ENCODE measurements at regions not wholly inside any gene's neighbourhood (a gene's known extent, or its start where the extent isn't known, plus 50 kb on each side); places are given as distances from the start of the nearest gene placed in this dataset.

- H3K27ac ChIP-seq (ENCODE audit: low read depth, low read length), result no peak overlapping the region
- TF ChIP-seq EZH2phosphoT487 (conservative IDR thresholded peaks at IDR 0.05; ENCODE audit: low read length), result no peak
- TF ChIP-seq, protein P1, sequence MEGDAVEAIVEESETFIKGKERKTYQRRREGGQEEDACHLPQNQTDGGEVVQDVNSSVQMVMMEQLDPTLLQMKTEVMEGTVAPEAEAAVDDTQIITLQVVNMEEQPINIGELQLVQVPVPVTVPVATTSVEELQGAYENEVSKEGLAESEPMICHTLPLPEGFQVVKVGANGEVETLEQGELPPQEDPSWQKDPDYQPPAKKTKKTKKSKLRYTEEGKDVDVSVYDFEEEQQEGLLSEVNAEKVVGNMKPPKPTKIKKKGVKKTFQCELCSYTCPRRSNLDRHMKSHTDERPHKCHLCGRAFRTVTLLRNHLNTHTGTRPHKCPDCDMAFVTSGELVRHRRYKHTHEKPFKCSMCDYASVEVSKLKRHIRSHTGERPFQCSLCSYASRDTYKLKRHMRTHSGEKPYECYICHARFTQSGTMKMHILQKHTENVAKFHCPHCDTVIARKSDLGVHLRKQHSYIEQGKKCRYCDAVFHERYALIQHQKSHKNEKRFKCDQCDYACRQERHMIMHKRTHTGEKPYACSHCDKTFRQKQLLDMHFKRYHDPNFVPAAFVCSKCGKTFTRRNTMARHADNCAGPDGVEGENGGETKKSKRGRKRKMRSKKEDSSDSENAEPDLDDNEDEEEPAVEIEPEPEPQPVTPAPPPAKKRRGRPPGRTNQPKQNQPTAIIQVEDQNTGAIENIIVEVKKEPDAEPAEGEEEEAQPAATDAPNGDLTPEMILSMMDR (IDR thresholded peaks at IDR 0.05; ENCODE audit: insufficient read depth, low read length, poor library complexity, severe bottlenecking), result no peak
- H3K79me2 ChIP-seq (ENCODE audit: insufficient read depth, low read length), result no peaks in the 10 kb centered on the region
- no peaks in the 10 kb centered on the region for H3K9me3 ChIP-seq (ENCODE audit: insufficient read depth, low read length)
- no peaks in the 10 kb centered on the region for H3F3A ChIP-seq (ENCODE audit: insufficient read depth)
- no peak overlapping the region for H3K4me3 ChIP-seq (ENCODE audit: insufficient read depth, low read length, poor library complexity, severe bottlenecking)
- H3K27me3 ChIP-seq (ENCODE audit: low read length), result no peaks in the 10 kb centered on the region
- no peak overlapping the region for H2AFZ ChIP-seq (ENCODE audit: low read depth, low read length, severe bottlenecking)
- H3K4me2 ChIP-seq (ENCODE audit: low read depth, low read length, poor library complexity, severe bottlenecking), result no peak overlapping the region
- H3K9ac ChIP-seq (ENCODE audit: low read length), result no peak overlapping the region
- no peaks in the 10 kb centered on the region for H3K9me2 ChIP-seq (replicated peaks; ENCODE audit: insufficient read depth, low read length)
- H3K36me3 ChIP-seq (ENCODE audit: low read length), result no peaks in the 10 kb centered on the region
- H4K20me1 ChIP-seq (ENCODE audit: low read depth, low read length), result no peaks in the 10 kb centered on the region
These were observed 1206.6 kb upstream of the TMEM132C start for GRCh38 chr12:127060310-127060847.

DNA sequence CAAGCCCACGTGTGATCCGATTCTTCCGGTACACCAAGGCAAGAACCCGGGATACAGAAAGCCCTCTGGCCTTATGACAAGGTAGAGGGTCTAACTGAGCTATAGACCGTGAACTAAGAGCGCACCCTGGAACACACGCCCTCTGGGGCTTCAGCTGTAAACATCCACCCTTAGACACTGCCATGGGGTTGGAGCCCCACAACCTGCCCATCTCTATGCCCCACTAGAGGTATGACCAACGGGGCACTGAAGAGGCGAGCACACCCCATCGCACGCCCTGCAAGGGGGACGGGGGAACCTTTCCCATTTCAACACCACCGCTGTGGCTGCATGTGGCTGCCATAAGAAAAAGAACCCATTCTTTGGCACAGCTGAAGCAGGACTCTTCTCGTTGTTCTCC is 1206.0 kb upstream of the TMEM132C start:
- no peaks in the 10 kb centered on the region for H3K9me3 ChIP-seq (ENCODE audit: insufficient read depth, low read length)
- H3K27me3 ChIP-seq (ENCODE audit: low read length), result no peaks in the 10 kb centered on the region
- no peak overlapping the region for H3K9ac ChIP-seq (ENCODE audit: low read length)
- no peak overlapping the region for H3K4me2 ChIP-seq (ENCODE audit: low read depth, low read length, poor library complexity, severe bottlenecking)
- no peaks in the 10 kb centered on the region for H3K36me3 ChIP-seq (ENCODE audit: low read length)
- H3K79me2 ChIP-seq (ENCODE audit: insufficient read depth, low read length), result no peaks in the 10 kb centered on the region
- H3K27ac ChIP-seq (ENCODE audit: low read depth, low read length), result no peak overlapping the region
- no peak overlapping the region for H3K4me3 ChIP-seq (ENCODE audit: insufficient read depth, low read length, poor library complexity, severe bottlenecking)
- H3K9me2 ChIP-seq (replicated peaks; ENCODE audit: insufficient read depth, low read length), result no peaks in the 10 kb centered on the region
- no peak for TF ChIP-seq EZH2phosphoT487 (conservative IDR thresholded peaks at IDR 0.05; ENCODE audit: low read length)
- TF ChIP-seq, protein P1 (IDR thresholded peaks at IDR 0.05; ENCODE audit: insufficient read depth, low read length, poor library complexity, severe bottlenecking), result no peak
- no peak overlapping the region for H2AFZ ChIP-seq (ENCODE audit: low read depth, low read length, severe bottlenecking)
- H3F3A ChIP-seq (ENCODE audit: insufficient read depth), result no peaks in the 10 kb centered on the region
- H4K20me1 ChIP-seq (ENCODE audit: low read depth, low read length), result no peaks in the 10 kb centered on the region

- Histone ChIP-seq H4K20me1 (ENCODE audit: low read depth, low read length) (no peaks in the 10 kb centered on the region), H3F3A (ENCODE audit: insufficient read depth) (no peaks in the 10 kb centered on the region), H3K9me3 (ENCODE audit: insufficient read depth, low read length) (no peaks in the 10 kb centered on the region), H3K9ac (ENCODE audit: low read length) (no peak overlapping the region), H3K9me2 (replicated peaks; ENCODE audit: insufficient read depth, low read length) (no peaks in the 10 kb centered on the region), H3K36me3 (ENCODE audit: low read length) (no peaks in the 10 kb centered on the region), H3K27ac (ENCODE audit: low read depth, low read length) (no peak overlapping the region), H3K4me2 (ENCODE audit: low read depth, low read length, poor library complexity, severe bottlenecking) (no peak overlapping the region), H3K4me3 (ENCODE audit: insufficient read depth, low read length, poor library complexity, severe bottlenecking) (no peak overlapping the region), H3K79me2 (ENCODE audit: insufficient read depth, low read length) (no peaks in the 10 kb centered on the region), H2AFZ (ENCODE audit: low read depth, low read length, severe bottlenecking) (no peak overlapping the region), H3K27me3 (ENCODE audit: low read length) (no peaks in the 10 kb centered on the region)
- TF ChIP-seq EZH2phosphoT487 (conservative IDR thresholded peaks at IDR 0.05; ENCODE audit: low read length), result no peak
- TF ChIP-seq, protein P1 (IDR thresholded peaks at IDR 0.05; ENCODE audit: insufficient read depth, low read length, poor library complexity, severe bottlenecking), result no peak
These were observed 1203.5 kb upstream of the TMEM132C start for GRCh38 chr12:127063339-127064072.
